ENCODE measurements at regions not wholly inside any gene's neighbourhood (a gene's known extent, or its start where the extent isn't known, plus 50 kb on each side); places are given as distances from the start of the nearest gene placed in this dataset.

DNA sequence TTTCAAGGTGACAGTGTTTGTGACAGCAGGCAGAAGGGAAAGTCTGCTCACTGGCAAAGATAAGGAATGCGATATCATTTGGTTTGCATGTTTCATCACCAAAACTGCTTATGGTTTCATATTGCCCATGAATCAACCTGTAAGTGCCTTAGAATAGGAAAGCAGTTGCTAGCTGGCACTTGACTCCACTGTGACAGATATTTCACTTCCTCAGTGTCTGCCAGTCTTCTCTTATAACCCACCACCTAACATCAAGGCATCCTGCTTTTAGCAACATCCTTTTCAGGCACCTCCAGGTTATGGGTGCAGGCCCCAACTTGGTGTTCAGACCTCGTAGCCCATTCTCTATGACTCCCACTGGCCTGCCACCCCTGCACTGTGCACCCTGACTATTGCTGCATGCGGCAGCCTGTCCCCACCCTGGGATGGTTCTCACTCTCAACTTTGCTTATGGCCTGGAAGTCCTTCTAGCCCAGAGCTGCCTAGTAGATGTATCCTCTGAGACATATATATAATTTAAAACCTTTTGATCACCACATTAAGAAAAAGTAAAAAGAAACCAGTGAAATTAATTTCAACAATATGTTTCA is 154.4 kb upstream of the RARB start:
- intact Hi-C loops (cut with DNase I), result no loop called here
- DNase-seq, result no peak
- Histone ChIP-seq H3K4me3 (no peak overlapping the region), H3K9me3 (no peaks in the 10 kb centered on the region), H3K4me1 (no peaks in the 10 kb centered on the region), H3K27me3 (no peaks in the 10 kb centered on the region), H3K36me3 (no peaks in the 10 kb centered on the region), H3K27ac (no peak overlapping the region)
- WGBS, 2 donors, result 85 to 86% methylated on average over 3 of the region's 3 CpGs
- TF ChIP-seq, protein P1, sequence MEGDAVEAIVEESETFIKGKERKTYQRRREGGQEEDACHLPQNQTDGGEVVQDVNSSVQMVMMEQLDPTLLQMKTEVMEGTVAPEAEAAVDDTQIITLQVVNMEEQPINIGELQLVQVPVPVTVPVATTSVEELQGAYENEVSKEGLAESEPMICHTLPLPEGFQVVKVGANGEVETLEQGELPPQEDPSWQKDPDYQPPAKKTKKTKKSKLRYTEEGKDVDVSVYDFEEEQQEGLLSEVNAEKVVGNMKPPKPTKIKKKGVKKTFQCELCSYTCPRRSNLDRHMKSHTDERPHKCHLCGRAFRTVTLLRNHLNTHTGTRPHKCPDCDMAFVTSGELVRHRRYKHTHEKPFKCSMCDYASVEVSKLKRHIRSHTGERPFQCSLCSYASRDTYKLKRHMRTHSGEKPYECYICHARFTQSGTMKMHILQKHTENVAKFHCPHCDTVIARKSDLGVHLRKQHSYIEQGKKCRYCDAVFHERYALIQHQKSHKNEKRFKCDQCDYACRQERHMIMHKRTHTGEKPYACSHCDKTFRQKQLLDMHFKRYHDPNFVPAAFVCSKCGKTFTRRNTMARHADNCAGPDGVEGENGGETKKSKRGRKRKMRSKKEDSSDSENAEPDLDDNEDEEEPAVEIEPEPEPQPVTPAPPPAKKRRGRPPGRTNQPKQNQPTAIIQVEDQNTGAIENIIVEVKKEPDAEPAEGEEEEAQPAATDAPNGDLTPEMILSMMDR (IDR thresholded peaks at IDR 0.05), result no peak
- TF ChIP-seq POLR2A (IDR thresholded peaks at IDR 0.05), result no peak

DNA sequence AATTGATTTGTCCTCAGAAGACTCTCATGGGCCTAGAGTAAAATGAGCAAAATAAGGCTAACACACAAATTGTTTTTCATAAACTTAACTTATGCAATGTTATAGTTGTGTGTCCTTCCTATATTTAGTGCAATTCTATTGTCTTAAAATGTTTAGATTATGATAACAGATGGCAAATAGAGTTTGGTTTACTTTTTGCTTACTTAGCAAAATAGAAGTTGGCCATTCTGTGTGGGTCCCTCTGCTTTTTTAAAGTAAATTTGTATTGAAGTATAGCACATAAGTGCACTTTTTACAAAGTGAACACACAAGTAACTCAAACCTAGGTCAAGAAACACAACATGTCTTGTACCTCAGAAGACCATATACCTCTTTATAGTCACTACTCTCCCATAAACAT is 150.6 kb upstream of the RARB start:
- intact Hi-C loops (cut with DNase I), result no loop called here
- DNase-seq, result no peak
- H3K27ac ChIP-seq, result no peak overlapping the region
- no peaks in the 10 kb centered on the region for H3K4me1 ChIP-seq
- H3K4me3 ChIP-seq, result no peak overlapping the region
- H3K9me3 ChIP-seq, result no peaks in the 10 kb centered on the region
- TF ChIP-seq, protein P1 (IDR thresholded peaks at IDR 0.05), result no peak
- no peak for TF ChIP-seq POLR2A (IDR thresholded peaks at IDR 0.05)
- no peaks in the 10 kb centered on the region for H3K27me3 ChIP-seq
- no peaks in the 10 kb centered on the region for H3K36me3 ChIP-seq

DNA sequence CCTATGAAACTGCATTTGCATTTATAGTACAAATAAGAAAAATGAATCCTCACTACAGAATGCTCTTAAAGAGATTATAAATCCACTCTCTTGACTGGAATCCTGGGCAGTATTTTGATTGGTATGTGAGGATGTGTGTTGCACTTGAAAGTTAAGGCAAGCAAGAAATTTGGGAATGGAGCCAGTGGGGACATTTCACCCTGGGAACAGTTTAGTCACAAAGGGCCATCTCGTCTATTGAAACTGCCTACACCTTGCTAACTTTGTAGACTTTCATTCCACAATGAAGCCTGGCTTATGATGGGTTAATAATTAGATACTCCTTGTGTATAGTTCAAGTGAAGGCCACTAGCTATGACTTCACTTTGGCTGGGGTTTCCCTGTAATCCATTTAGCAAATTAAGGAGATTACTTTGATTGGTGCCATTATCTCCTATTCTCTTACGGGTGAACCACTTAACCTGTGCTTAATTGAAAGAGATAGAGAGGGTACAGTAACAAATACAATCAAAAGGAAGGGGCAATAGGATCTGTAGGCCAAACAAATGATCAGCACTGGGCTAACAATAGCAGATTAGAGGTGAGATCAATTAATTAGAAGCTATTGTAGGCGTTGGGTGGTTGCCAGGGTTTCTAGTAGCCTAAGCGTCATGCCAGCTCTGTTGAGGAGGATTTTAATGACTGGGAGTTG is 146.9 kb upstream of the RARB start:
- no peak for TF ChIP-seq POLR2A (IDR thresholded peaks at IDR 0.05)
- TF ChIP-seq, protein P1 (IDR thresholded peaks at IDR 0.05), result no peak

DNA sequence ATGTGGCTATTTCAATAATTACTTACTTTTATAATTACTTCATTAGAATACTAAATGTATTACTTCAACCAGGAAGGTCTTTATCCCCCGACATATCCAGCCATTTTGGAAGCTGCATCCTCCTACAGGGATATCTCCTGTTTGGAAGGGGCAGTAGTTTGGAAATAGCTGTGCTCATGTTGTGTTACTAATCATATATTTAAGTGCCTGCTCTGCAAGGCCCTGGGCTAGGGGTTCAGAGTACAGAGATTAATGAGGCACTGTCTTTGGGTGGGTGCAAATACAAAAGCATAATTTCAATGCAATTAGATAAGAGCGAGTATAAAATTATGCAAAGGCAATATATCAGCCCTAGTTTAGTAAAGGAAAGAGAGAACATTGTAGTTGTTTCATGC is 146.3 kb upstream of the RARB start:
- H3K27me3 ChIP-seq, result no peaks in the 10 kb centered on the region
- H3K4me1 ChIP-seq, result no peaks in the 10 kb centered on the region
- 85 to 95% methylated on average over 2 of the region's 2 CpGs for WGBS, 2 donors
- H3K4me3 ChIP-seq, result no peak overlapping the region
- DNase-seq, result no peak
- no peak overlapping the region for H3K27ac ChIP-seq
- intact Hi-C loops (cut with DNase I), result no loop called here
- H3K9me3 ChIP-seq, result no peaks in the 10 kb centered on the region
- H3K36me3 ChIP-seq, result no peaks in the 10 kb centered on the region
- TF ChIP-seq POLR2A (IDR thresholded peaks at IDR 0.05), result no peak
- TF ChIP-seq, protein P1 (IDR thresholded peaks at IDR 0.05), result no peak

More for the DNA sequence above, 146.9 kb upstream of the RARB start:
- Histone ChIP-seq H3K27me3 (no peaks in the 10 kb centered on the region), H3K36me3 (no peaks in the 10 kb centered on the region), H3K4me1 (no peaks in the 10 kb centered on the region), H3K27ac (no peak overlapping the region), H3K4me3 (no peak overlapping the region), H3K9me3 (no peaks in the 10 kb centered on the region)
- no peak for DNase-seq
- whole genome bisulfite sequencing, 2 donors, result 69 to 72% methylated on average over 4 of the region's 4 CpGs
- intact Hi-C loops (cut with DNase I), result no loop called here

DNA sequence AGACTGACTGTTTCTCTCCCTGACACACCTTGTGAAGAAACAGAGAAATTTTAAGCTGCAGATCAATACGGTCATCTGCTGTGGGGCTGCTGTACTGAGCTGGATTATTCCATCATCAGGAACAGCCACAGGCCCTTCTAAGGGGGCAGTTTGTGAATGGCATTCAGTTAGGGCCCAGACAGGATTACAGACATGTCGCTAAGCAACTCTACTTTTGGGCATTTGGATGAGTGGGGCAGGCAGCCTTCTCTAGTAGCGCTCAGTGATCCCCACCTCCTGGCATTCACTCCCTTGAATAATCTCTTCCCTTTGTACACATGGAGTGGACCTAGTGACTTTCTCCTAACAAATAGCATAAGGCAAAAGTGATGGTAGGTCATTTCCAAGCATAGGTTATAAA is 144.4 kb upstream of the RARB start:
- H3K27me3 ChIP-seq, result no peaks in the 10 kb centered on the region
- intact Hi-C loops (cut with DNase I), result no loop called here
- H3K4me1 ChIP-seq, result no peaks in the 10 kb centered on the region
- H3K9me3 ChIP-seq, result no peaks in the 10 kb centered on the region
- TF ChIP-seq, protein P1 (IDR thresholded peaks at IDR 0.05), result no peak
- no peak for TF ChIP-seq POLR2A (IDR thresholded peaks at IDR 0.05)
- no peak overlapping the region for H3K27ac ChIP-seq
- no peaks in the 10 kb centered on the region for H3K36me3 ChIP-seq
- DNase-seq, result no peak
- WGBS, 2 donors, result 83 to 91% methylated on average over 3 of the region's 3 CpGs
- no peak overlapping the region for H3K4me3 ChIP-seq
